H9 (cell line): ENCODE measurements at regions not wholly inside any gene's neighbourhood (a gene's known extent, or its start where the extent isn't known, plus 50 kb on each side); places are given as distances from the start of the nearest gene placed in this dataset.
A peak's percentile ranks its signal among the peaks of the same experiment; 100 is the strongest.

Experiments
- DNase-seq: peaks from one replicate; pipeline ENCODE4 v3.0.0-alpha.2; 2017
- H2AFZ ChIP-seq: one replicate; pipeline ENCODE4 v1.6.1; 2013; ENCODE audit warnings: mild to moderate bottlenecking, low read length, control low read depth, moderate library complexity
- H2AK5ac ChIP-seq: 2 replicates; pipeline ENCODE4 v1.6.1; 2013; ENCODE audit warnings: low read length, control low read depth, mixed read lengths; ENCODE audit not compliant: insufficient read length
- H2BK120ac ChIP-seq: one replicate; pipeline ENCODE4 v1.6.1; 2013; ENCODE audit warnings: low read depth, mild to moderate bottlenecking, low read length, control low read depth, inconsistent platforms; ENCODE audit not compliant: poor library complexity, severe bottlenecking
- H2BK12ac ChIP-seq: 2 replicates; pipeline ENCODE4 v1.6.1; 2013; ENCODE audit warnings: low read length, control low read depth, mixed read lengths, low read depth; ENCODE audit not compliant: insufficient read length
- H2BK15ac ChIP-seq: 2 replicates; pipeline ENCODE4 v1.6.1; 2013; ENCODE audit warnings: low read depth, low read length, control low read depth
- H2BK20ac ChIP-seq: one replicate; pipeline ENCODE4 v1.6.1; 2013; ENCODE audit warnings: low read depth, mild to moderate bottlenecking, low read length, control low read depth, inconsistent platforms; ENCODE audit not compliant: poor library complexity, severe bottlenecking
- H2BK5ac ChIP-seq: 2 replicates; pipeline ENCODE4 v1.6.1; 2013; ENCODE audit warnings: low read length, control low read depth, mixed read lengths; ENCODE audit not compliant: insufficient read length
- H3K14ac ChIP-seq: 2 replicates; pipeline ENCODE4 v1.6.1; 2013; ENCODE audit warnings: low read length, control low read depth; ENCODE audit not compliant: insufficient read depth
- H3K18ac ChIP-seq: 2 replicates; pipeline ENCODE4 v1.6.1; 2013; ENCODE audit warnings: low read depth, mild to moderate bottlenecking, mixed read lengths, low read length, control low read depth; ENCODE audit not compliant: insufficient read length
- H3K23ac ChIP-seq: 2 replicates; pipeline ENCODE4 v1.6.1; 2013; ENCODE audit warnings: low read length, control low read depth, mixed read lengths, low read depth; ENCODE audit not compliant: insufficient read length
- H3K23me2 ChIP-seq: 2 replicates; pipeline ENCODE4 v1.6.1; 2013; ENCODE audit warnings: low read depth, mild to moderate bottlenecking, mixed read lengths, low read length, control low read depth; ENCODE audit not compliant: insufficient read length, poor library complexity, severe bottlenecking
- H3K27ac ChIP-seq: 2 replicates; pipeline ENCODE4 v1.5.1; 2013; ENCODE audit warnings: low read length, control low read depth, mixed read lengths, low read depth; ENCODE audit not compliant: insufficient read length
- H3K27me3 ChIP-seq: 2 replicates; pipeline ENCODE4 v1.6.1; 2013; ENCODE audit warnings: low read length, control low read depth, inconsistent platforms; ENCODE audit not compliant: insufficient read depth
- H3K4ac ChIP-seq: 2 replicates; pipeline ENCODE4 v1.6.1; 2013; ENCODE audit warnings: low read depth, mild to moderate bottlenecking, control low read depth, inconsistent platforms, low read length, moderate library complexity
- H3K4me1 ChIP-seq: 2 replicates; pipeline ENCODE4 v1.6.1; 2013; ENCODE audit warnings: low read length, control low read depth, inconsistent platforms; ENCODE audit not compliant: insufficient read depth
- H3K4me2 ChIP-seq: 2 replicates; pipeline ENCODE4 v1.6.1; 2013; ENCODE audit warnings: low read length, control low read depth, mixed read lengths; ENCODE audit not compliant: insufficient read length, insufficient read depth
- H3K56ac ChIP-seq: 2 replicates; pipeline ENCODE4 v1.6.1; 2013; ENCODE audit warnings: low read depth, mild to moderate bottlenecking, mixed read lengths, low read length, control low read depth; ENCODE audit not compliant: insufficient read length
- H3K79me1 ChIP-seq: 2 replicates; pipeline ENCODE4 v1.6.1; 2013; ENCODE audit warnings: low read depth, mild to moderate bottlenecking, moderate library complexity, low read length, control low read depth, inconsistent platforms; ENCODE audit not compliant: insufficient read depth, poor library complexity, severe bottlenecking
- H3K79me2 ChIP-seq: 2 replicates; pipeline ENCODE4 v1.6.1; 2013; ENCODE audit warnings: low read length, control low read depth, inconsistent platforms; ENCODE audit not compliant: insufficient read depth
- H3K9ac ChIP-seq: 2 replicates; pipeline ENCODE4 v1.6.1; 2013; ENCODE audit warnings: low read length, control low read depth, mixed read lengths; ENCODE audit not compliant: insufficient read length; ENCODE audit errors: extremely low read depth
- H3K9me3 ChIP-seq: one replicate; pipeline ENCODE4 v1.6.1; 2013; ENCODE audit warnings: low read depth, low read length, inconsistent platforms; ENCODE audit not compliant: control insufficient read depth
- H3T11ph ChIP-seq: one replicate; pipeline ENCODE4 v1.6.1; 2013; ENCODE audit warnings: mild to moderate bottlenecking, low read length, control low read depth, inconsistent platforms
- H4K20me1 ChIP-seq: one replicate; pipeline ENCODE4 v1.6.1; 2013; ENCODE audit not compliant: control insufficient read depth, insufficient read length, insufficient read depth
- H4K5ac ChIP-seq: 2 replicates; pipeline ENCODE4 v1.6.1; 2013; ENCODE audit warnings: low read depth, mild to moderate bottlenecking, mixed read lengths, low read length, control low read depth; ENCODE audit not compliant: insufficient read length
- H4K8ac ChIP-seq: replicated peaks from 2 replicates; pipeline ENCODE4 v1.6.1; 2013; ENCODE audit warnings: low read length, control low read depth, mixed read lengths, low read depth; ENCODE audit not compliant: insufficient read length
- H4K91ac ChIP-seq: 2 replicates; pipeline ENCODE4 v1.6.1; 2013; ENCODE audit warnings: low read depth, mild to moderate bottlenecking, moderate library complexity, mixed read lengths, low read length, control low read depth; ENCODE audit not compliant: insufficient read length
- H3K27ac Mint-ChIP-seq, 3 experiments: 2 replicates in 2 of 3; 3 replicates in 1 of 3; pipeline ENCODE4 v1.8.0; 2020 to 2021; ENCODE audit warnings: mixed read lengths in 3 of 3, mild to moderate bottlenecking in 1 of 3, moderate library complexity in 1 of 3
- H3K27me3 Mint-ChIP-seq: 2 replicates; pipeline ENCODE4 v1.8.0; 2021; ENCODE audit warnings: low read depth, mild to moderate bottlenecking, moderate library complexity, mixed read lengths
- H3K36me3 Mint-ChIP-seq, 3 experiments: 2 replicates in 2 of 3; 3 replicates in 1 of 3; pipeline ENCODE4 v1.8.0; 2020 to 2021; ENCODE audit warnings: low read depth in 3 of 3, mixed read lengths in 3 of 3; ENCODE audit not compliant: insufficient read depth in 1 of 3
- H3K4me1 Mint-ChIP-seq, 2 experiments: 2 replicates each; pipeline ENCODE4 v1.8.0; 2020; ENCODE audit warnings: mixed read lengths in 2 of 2
- H3K4me3 Mint-ChIP-seq, 2 experiments: 2 replicates in 1 of 2; 3 replicates in 1 of 2; pipeline ENCODE4 v1.8.0; 2020 to 2021; ENCODE audit warnings: mild to moderate bottlenecking in 2 of 2, mixed read lengths in 2 of 2, moderate library complexity in 1 of 2
- H3K9me3 Mint-ChIP-seq, 2 experiments: 2 replicates in 1 of 2; 3 replicates in 1 of 2; pipeline ENCODE4 v1.8.0; 2020; ENCODE audit warnings: mild to moderate bottlenecking in 2 of 2, mixed read lengths in 2 of 2, moderate library complexity in 1 of 2
- CTCF ChIP-seq: fragments of 200-600 bp; sonication (generic); conservative IDR thresholded peaks from 3 replicates; pipeline ENCODE4 v1.8.0; 2021; ENCODE audit warnings: antibody characterized with exemption, mild to moderate bottlenecking
- WGBS: extraction: QIAGEN DNeasy Blood & Tissue Kit; methylation state at CpG from one replicate; pipeline ENCODE4 v1.1.7; 2013; ENCODE audit warnings: missing lambda C conversion rate, low lambda C conversion rate, mixed read lengths; ENCODE audit not compliant: insufficient read length; ENCODE audit errors: extremely low coverage; 5-methylcytosine and 5-hydroxymethylcytosine counted together

GRCh38 chr7:3152714-3153113, 109.0 kb upstream of the CARD11 start:
- Mint-ChIP-seq H3K4me1 (peaks cover 12 to 21% of the 10 kb centered on the region in 2 experiments), H3K4me3 (no peak overlapping the region; a peak in 1 of 5 replicates), H3K27me3 (no peaks in the 10 kb centered on the region), H3K9me3 (peaks cover 4 to 7% of the 10 kb centered on the region in 2 experiments), H3K36me3 (no peaks in the 10 kb centered on the region; a peak in 1 of 7 replicates), H3K27ac (peak overlapping the region in 1 of 3 experiments; percentile 72; a peak in 1 of 7 replicates)
- Histone ChIP-seq H3K27ac (no peak overlapping the region), H4K5ac (no peak overlapping the region), H3K4me2 (no peak overlapping the region), H3K4ac (no peak overlapping the region), H3K23me2 (no peaks in the 10 kb centered on the region), H4K91ac (no peak overlapping the region), H3K79me1 (no peaks in the 10 kb centered on the region), H2BK12ac (no peak overlapping the region), H3K4me1 (no peaks in the 10 kb centered on the region), H2BK5ac (no peak overlapping the region), H3T11ph (no peak overlapping the region), H4K8ac (no peak overlapping the region), H3K56ac (no peak overlapping the region), H2BK15ac (no peak overlapping the region), H2AK5ac (no peak overlapping the region), H3K9ac (no peak overlapping the region), H2BK20ac (no peak overlapping the region), H3K9me3 (no peaks in the 10 kb centered on the region), H2AFZ (no peak overlapping the region), H2BK120ac (no peak overlapping the region), H3K23ac (no peak overlapping the region), H3K27me3 (no peaks in the 10 kb centered on the region), H3K79me2 (no peaks in the 10 kb centered on the region), H3K18ac (no peak overlapping the region), H4K20me1 (no peaks in the 10 kb centered on the region), H3K14ac (no peak overlapping the region)
- TF ChIP-seq CTCF: no peak
- WGBS: no CpG with 5 or more reads among the region's 7 CpGs
- no peak for DNase-seq
